ENCODE measurements at regions not wholly inside any gene's neighbourhood (a gene's known extent, or its start where the extent isn't known, plus 50 kb on each side); places are given as distances from the start of the nearest gene placed in this dataset.

DNA sequence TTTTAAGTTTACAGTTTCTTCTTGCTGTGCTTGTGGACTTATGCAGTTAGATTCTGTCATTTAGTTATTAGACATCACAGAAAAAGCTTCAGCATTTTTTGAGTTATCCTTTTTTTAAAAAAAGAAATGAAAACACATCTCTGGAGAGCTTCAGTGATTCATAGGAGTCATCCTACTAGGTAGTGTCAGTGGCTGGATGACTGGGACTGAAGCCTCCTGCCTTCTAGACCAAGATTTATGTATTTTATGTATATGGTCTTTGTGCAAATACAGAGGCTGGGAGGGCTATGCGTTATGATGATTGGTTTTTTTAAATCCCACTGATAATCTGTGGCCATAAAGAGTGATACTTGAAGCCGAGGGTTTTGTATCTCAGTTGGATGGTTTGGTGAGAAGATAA, 125.9 kb upstream of the JAG1 start:
- TF ChIP-seq POLR2A (IDR thresholded peaks at IDR 0.05; ENCODE audit: low read depth) (no peak), CTCF (IDR thresholded peaks at IDR 0.05) (no peak), POLR2AphosphoS5 (IDR thresholded peaks at IDR 0.05) (no peak), EP300 (IDR thresholded peaks at IDR 0.05) (no peak)
